GM21576 (cell line): ENCODE measurements at regions not wholly inside any gene's neighbourhood (a gene's known extent, or its start where the extent isn't known, plus 50 kb on each side); places are given as distances from the start of the nearest gene placed in this dataset.

Experiments used
- ATAC-seq: cut with Tn5 transposase; IDR thresholded peaks from one replicate; pipeline ENCODE4 v1.9.1; 2021; ENCODE audit warnings: mild to moderate bottlenecking, moderate library complexity; ENCODE audit not compliant: unreplicated experiment

GRCh38 chr4:54359919-54360650 lies 131.0 kb downstream of the PDGFRA start:
- no peak for ATAC-seq

- ATAC-seq = no peak
Observed at GRCh38 chr4:54363037-54363436, 133.9 kb downstream of the PDGFRA start.

- ATAC-seq = no peak
Observed at GRCh38 chr4:54365691-54366090, 136.6 kb downstream of the PDGFRA start.

- ATAC-seq = no peak
Observed at GRCh38 chr4:54367059-54367458, 138.0 kb downstream of the PDGFRA start.

GRCh38 chr4:54368281-54369265 lies 139.5 kb downstream of the PDGFRA start:
- no peak for ATAC-seq

GRCh38 chr4:54371173-54371572 lies 142.1 kb downstream of the PDGFRA start:
- ATAC-seq = no peak

- ATAC-seq = no peak
Observed at GRCh38 chr4:54372951-54373350, 143.9 kb downstream of the PDGFRA start.

GRCh38 chr4:54373718-54374210 lies 144.7 kb downstream of the PDGFRA start:
- ATAC-seq = no peak

GRCh38 chr4:54378461-54378860 lies 149.4 kb downstream of the PDGFRA start:
- ATAC-seq = no peak

GRCh38 chr4:54384152-54384551 lies 155.1 kb downstream of the PDGFRA start:
- no peak for ATAC-seq

- ATAC-seq = peak; percentile 50
Observed at GRCh38 chr4:54384563-54384962, 155.5 kb downstream of the PDGFRA start.

- ATAC-seq = no peak
Observed at GRCh38 chr4:54386042-54386669, 157.1 kb downstream of the PDGFRA start.

- ATAC-seq = no peak
Observed at GRCh38 chr4:54386693-54387092, 157.6 kb downstream of the PDGFRA start.

- no peak for ATAC-seq
Observed at GRCh38 chr4:54390670-54391069, 161.6 kb downstream of the PDGFRA start.

- ATAC-seq = no peak
Observed at GRCh38 chr4:54391104-54391503, 162.0 kb downstream of the PDGFRA start.

- no peak for ATAC-seq
Observed at GRCh38 chr4:54392479-54392878, 163.4 kb downstream of the PDGFRA start.

GRCh38 chr4:54393243-54393642 lies 164.2 kb downstream of the PDGFRA start:
- no peak for ATAC-seq

GRCh38 chr4:54395013-54395527 lies 166.0 kb downstream of the PDGFRA start:
- ATAC-seq = no peak

GRCh38 chr4:54400188-54400587 lies 171.1 kb downstream of the PDGFRA start:
- no peak for ATAC-seq

GRCh38 chr4:54400802-54401201 lies 171.7 kb downstream of the PDGFRA start:
- ATAC-seq = no peak

- ATAC-seq = no peak
Observed at GRCh38 chr4:54402880-54403480, 173.9 kb downstream of the PDGFRA start.
